Activated gamma-delta T cell treated with Interleukin-2 at 50 U/mL for 16 hours (primary cell): ENCODE measurements at regions not wholly inside any gene's neighbourhood (a gene's known extent, or its start where the extent isn't known, plus 50 kb on each side); places are given as distances from the start of the nearest gene placed in this dataset.
A peak's percentile ranks its signal among the peaks of the same experiment; 100 is the strongest.
"Not testable (repeated sequence)": the region's sequence is repeated elsewhere in the genome, so short reads cannot be mapped to it uniquely, and the experiment has no call there.

Source experiments
- DNase-seq: peaks from one replicate; pipeline ENCODE4 v3.0.0-alpha.2; 2020

DNA sequence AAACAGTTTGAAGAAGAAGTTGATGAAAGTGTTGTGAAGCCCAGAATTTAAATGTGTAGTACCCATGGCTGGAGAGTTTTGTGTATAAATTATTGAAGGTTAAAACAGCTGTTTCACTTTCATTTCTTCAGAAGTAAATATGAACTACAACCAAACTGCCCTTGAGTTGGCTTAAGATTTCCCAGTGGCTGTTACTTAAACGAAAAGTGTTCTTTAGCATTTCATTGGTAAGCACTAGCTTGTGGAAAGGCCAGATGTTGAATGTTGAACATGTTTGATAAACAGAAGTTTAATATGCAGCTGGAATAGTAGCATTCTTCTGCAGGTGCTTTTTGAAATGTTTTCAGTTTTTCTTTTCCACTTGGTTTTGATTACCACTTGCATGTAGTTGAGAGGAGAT, 83.2 kb upstream of the TNRC6B start:
- DNase-seq = no peak

DNA sequence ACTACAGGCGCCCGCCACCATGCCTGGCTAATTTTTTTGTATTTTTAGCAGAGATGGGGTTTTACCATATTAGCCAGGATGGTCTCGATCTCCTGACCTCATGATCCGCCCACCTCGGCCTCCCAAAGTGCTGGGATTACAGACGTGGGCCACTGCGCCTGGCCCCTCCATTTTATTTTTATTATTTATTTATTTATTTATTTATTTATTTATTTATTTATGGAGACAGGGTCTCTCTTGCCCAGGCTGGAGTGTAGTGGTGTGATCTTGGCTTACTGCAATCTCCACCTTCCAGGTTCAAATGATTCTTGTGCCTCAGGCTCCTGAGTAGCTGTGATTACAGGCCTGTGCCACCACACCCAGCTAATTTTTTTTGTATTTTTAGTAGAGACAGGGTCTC, 77.8 kb upstream of the TNRC6B start:
- not testable (repeated sequence) for DNase-seq

DNA sequence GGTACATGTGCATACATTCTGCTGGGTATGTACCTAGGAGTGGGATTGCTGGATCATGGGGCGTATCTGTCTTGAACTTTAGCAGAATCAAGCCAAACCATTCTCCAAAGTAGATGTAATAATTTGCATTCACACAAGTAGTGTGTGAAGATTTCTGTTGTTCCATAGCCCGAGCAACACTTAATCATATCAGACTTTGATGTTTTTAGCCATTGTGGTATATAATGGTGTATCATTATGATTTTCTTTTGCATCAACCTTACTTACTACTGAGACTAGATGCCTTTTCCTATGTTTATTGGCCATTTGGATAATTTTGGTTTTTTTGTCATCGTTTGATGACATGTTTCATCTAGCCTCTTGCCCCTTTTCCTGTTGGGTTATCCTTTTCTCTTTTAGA, 72.0 kb upstream of the TNRC6B start:
- no peak for DNase-seq

DNA sequence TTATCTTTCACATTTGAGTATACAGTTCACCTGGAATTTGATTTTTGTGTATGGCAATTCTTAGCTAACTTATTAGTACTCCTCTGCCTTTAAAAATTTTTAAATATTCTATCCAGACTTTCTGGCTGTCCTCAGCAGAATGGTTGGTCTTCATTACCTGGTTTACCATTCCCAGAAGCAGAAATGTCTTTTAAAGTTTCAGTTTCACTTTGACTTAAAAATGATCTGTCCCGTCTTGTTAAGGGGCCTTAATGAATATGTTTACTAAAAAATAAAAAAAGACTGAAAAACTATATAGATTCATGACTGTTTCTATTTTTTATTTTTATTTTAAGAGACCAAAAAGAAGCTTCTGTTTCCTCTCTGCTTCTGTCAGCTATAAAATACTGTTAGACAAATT, 70.5 kb upstream of the TNRC6B start:
- no peak for DNase-seq

DNA sequence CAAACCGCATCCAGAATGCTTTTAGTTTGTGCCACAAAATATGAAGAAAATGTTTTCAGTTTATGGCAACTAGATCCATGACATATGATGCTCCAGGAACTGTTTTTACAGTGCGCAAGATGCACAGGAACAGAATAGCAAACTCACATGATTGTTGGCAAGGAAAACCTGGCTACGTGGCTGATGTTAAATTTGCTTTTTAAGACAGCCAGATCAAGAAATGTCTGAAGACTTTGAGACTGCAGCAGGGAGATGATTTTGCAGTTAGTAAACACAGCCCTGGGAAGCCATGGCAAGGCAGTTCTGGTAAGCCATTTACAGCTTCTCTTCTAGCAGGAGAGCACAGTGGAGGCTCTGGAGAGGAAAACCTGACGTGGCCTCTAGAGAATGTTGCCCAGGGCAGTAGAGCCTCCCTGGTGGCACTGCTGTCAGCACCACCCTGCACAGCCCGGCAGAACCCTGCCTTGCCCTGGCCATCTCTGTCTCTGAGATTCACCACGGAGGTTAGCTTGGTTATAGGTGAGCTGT, 69.8 kb upstream of the TNRC6B start:
- DNase-seq = no peak

DNA sequence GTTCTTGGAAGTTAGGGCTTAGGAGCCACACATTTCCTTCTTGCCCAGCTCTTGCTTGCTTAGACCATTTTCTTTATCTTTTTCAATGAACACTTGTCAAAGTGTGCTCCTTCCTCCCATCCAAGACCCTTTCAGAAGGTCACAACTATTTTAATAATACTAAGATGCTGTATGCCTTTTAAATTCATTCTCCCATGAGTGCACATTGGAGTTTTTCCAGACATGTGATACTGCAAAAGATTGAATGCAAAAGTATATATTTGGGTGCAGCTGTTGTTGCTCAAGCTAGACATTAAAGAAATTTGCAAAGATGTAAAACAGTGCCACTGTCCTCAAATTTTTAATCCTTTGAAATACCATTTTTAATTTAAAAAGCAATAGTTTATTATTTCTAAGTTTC, 69.3 kb upstream of the TNRC6B start:
- no peak for DNase-seq

DNA sequence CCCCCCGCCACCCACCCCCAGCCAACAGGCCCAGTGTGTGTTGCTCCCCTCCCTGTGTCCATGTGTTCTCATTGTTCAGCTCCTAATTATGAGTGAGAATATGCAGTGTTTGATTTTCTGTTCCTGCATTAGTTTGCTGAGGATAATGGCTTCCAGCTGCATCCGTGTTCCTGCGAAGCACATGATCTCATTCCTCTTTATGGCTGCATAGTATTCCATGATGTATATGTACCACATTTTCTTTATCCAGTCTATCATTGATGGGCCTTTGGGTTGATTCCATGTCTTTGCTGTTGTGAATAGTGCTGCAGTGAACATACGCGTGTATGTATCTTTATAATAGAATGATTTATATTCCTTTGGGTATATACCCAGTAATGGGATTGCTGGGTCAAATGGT, 68.8 kb upstream of the TNRC6B start:
- not testable (repeated sequence) for DNase-seq

DNA sequence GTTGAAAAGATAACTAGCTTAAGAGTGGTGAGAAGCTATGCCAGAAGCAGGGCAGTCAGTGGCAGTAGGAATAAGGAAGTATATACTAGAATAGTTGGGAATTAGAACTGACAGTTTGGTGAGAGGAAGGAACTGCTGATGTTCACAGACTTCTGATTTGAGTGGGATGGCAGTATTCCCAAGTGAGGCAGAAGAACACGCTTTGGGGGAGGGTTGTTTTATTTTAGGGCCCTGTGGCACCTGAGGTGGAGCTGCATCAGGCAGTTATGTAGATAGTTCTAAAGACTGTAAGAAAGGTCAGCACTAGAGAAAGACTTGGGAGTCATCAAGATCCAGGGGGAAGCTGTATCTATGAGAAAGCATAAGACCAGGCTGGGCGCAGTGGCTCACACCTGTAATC, 66.3 kb upstream of the TNRC6B start:
- DNase-seq = no peak

DNA sequence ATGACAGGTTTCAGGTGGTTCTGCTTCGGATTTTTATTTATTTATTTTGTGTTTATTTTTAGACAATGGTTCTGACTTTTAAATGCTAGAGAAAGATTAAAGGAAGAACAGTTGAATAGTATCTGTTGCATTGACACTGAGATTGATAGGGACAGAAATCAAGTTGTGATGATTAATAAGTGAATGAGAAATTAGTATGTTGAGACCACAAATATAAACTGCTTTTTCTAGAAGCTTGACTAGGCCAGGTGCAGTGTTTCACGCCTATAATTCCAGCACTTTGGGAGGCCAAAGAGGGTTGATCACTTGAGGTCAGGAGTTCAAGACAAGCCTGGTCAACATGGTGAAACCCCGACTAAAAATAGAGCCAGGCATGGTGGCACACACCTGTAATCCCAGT, 65.1 kb upstream of the TNRC6B start:
- no peak for DNase-seq

DNA sequence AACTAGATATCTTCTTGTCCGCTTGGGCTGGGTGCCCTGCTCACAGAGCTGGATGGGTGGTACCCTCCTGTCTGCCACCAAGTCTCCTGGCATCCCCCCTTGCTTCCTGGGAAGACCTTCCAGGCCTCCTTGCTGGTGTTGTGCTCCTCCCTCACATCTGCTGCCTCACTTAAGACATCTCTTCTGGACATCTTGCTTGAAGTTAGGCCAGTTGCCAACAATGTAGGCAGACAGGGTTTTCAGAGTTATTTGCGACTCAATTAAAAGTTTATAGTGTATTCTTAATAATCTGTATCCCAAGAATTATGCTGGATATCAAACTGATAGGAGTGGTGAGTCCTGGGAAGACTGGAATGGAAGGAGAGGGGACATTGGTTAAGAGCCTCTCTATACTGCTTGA, 64.0 kb upstream of the TNRC6B start:
- no peak for DNase-seq

DNA sequence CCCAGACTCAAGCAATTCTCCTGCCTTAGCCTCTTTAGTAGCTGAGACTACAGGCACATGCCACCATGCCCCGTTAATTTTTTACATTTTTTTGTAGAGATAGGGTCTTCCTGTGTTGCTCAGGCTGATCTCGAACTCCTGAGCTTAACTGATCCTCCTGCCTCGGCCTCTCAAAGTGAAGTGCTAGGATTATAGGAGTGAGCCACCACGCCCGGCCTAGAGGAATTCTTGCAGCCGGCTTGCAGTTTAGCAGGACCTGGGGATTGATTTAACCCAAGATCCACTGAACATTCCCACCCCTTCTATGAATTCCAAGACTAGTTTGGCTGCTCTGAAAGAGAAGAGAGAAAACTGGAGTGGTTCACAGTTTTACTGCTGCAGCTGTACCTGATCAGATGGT, 63.3 kb upstream of the TNRC6B start:
- DNase-seq = no peak

DNA sequence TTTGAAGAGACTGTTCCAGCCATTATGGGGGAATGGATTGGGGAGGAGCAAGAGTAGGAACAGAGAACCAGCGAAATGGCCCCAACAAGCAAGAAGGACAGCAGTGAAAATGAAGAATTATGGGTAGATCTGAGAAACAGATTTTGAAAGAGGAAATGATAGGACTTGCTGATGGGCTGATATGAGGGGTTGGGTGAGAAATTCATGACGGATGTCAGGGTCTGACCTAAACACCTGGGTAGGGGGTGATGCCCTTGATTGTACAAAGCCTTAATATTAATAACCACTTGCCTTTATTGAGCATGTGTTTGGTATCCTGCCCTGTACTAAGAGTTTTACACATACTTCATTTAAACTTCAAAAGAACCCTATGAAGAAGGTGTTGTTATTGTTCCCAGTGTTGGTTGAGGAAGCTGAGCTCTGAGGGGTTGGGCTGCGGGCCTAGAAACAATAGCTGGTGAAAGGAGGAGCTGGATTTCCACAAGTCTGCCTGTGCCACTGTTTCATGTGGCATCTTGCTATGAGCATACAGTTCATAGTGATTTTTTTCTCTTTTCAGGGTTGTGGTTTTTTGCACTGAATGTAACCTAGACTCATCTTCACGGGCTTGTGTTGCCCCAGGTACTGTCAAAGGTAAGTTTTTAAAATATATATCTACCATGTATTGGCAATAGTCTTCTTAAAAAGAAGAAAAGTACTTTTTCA, 61.1 kb upstream of the TNRC6B start:
- DNase-seq = peak; percentile 53

DNA sequence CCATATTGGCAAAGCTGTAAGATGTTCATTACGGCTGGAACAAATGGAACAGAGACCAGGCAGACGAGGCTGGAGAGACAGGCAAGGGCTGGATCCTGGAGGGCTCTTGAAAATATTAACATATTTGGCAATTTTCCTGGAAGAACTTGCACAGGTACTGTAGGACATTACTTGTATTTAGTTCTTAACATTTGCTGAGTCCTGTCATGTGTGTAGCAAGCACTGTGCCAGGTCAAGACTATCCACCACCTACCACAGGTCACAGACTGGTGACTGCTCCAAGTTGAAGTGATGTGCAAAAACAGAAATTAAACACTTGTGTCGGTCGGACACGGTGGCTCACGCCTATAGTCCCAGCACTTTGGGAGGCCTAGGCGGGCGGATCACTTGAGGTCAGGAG, 58.7 kb upstream of the TNRC6B start:
- no peak for DNase-seq

DNA sequence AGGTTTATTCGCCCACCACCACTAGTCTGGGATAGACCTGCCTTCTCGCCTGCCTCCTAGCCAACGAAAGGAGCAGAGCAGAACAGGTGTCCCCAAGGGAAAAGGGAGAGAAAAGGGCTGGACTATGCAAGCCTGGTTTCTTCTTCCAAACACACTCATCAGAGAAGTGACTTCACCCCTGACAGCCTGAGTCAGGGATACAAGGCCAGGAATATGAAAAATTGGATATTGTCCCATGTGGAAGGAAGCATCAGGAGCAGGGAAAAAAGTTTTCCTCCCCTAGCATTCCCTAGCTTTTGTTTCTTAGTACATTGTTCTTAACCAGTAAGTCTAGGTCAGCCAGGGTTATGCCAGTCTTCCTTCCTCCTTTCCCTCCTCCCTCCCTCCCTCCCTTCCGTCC, 56.9 kb upstream of the TNRC6B start:
- DNase-seq = no peak

DNA sequence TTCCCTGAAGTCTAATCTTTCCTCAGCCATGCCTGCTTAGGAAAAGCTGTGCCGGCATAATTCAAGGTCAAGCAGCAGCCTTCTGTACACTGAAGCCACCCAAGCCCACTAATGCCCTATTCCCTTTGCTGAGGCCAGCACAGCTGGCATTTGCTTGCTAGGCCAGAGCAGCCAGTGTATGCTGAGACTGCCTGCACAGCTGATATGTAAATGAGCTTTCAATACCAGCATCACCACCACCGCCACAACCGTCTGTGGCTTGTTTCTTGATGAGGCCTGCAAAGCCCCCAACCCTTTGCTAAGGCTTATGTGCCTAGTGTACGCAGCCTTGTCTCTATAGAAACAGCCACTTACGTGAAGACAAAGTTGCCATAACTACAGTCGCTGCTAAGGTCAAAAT, 56.3 kb upstream of the TNRC6B start:
- DNase-seq = peak; percentile 12

DNA sequence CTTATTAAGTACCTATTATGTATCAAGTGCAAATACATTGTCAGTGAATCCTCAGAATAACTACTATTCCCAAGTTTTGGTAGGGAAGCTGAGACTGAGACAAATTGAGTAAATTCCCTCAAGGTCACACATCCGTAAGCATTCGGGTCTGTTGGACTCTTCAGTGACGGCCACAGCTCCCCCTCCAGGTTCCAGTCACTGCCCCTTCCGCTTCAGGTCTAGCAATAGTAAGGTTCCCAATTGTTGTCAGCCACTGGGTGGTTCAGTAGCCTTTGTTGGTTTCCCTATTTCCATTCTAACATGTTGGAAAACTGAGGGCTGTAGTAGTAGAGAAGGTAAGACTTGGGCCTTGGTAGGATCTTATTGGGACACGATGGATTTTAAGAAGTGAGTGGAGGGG, 54.9 kb upstream of the TNRC6B start:
- DNase-seq = no peak

DNA sequence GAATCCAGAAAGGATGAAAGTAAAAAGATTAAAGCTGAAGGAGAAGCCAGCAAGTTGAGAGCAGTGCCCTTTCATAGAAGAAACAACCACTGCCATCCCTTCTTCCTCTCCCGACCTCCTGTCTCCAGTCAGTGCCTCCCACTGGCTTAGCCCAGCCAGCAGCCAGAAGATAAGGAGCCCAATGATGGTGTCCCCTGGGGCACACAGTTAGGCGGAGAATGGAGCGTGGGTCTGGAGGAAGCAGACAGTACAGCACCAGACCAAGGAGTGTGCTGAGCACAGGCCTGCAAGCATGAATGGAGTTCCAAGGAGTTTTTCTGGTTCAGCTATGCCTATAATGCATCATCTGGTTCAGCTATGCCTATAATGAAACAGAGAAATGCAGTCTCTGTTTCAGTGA, 54.3 kb upstream of the TNRC6B start:
- DNase-seq = no peak
